Caki2 (cell line): ENCODE measurements at regions not wholly inside any gene's neighbourhood (a gene's known extent, or its start where the extent isn't known, plus 50 kb on each side); places are given as distances from the start of the nearest gene placed in this dataset.

Source experiments
- DNase-seq: peaks from one replicate; pipeline ENCODE4 v3.0.0-alpha.2; 2015; ENCODE audit warnings: low read depth
- in situ Hi-C: cut with HindIII; loops from 2 replicates; pipeline ENCODE4 v1.10.0; 2016; ENCODE audit warnings: low sequenced_read_pairs, low pct_unique_long_range_greater_than_20kb, mixed read lengths

DNA sequence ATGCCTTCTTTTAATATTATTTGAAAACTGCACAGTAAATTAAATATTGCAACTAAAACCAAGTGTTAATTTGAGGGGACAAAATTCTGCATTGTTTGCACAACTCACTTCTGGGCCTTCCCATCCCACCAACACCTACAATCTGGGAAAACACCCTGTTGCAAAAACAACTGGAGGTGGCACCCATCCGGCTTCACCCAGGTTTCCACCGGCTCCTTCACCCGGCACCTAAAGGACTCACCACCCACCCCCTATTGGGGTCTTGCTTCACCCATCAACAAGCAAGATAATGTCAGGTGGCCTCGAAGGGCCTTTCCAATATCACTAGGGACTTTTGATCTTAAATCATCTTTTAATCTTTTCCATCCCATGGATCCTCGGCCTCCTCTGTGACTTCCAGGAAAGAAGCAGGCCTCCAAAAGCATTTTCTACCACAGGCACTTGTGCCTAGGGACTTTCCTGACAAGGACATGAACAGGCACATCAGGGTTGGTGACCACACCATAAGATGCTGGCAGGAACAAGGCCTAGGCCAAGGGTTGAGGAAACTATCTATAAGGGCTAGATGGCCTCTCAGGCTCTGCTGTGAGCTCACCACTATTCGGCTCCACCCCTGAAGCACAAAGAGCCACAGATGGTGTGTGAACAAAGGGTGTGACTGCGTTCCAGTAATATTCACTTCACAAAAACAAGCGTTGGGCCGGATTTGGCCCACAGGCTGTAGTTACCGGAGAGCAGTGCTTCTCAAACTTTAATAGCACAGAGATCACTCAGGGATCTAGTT lies 205.1 kb downstream of the AUH start:
- DNase-seq, result no peak
- in situ Hi-C loops, result no loop called here

DNA sequence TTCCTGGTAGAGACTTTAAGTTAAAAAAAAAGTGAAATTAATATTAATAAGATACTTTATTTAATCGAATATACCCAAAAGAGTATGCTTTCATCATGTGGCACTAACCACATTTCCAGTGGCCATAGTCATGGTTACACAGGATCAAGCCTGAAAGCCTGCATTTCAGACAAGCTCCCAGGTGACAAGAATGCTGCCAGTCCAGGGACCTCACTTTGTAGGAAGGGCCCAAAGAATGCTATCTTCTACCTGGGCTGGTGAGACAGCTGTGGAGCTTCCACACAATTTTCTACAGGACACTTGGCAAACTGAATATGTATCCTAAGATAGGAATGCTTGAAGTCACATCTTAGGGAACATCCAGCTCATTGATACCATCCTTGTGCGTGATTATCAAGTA lies 203.8 kb downstream of the AUH start:
- DNase-seq, result no peak
- in situ Hi-C loops, result no loop called here

DNA sequence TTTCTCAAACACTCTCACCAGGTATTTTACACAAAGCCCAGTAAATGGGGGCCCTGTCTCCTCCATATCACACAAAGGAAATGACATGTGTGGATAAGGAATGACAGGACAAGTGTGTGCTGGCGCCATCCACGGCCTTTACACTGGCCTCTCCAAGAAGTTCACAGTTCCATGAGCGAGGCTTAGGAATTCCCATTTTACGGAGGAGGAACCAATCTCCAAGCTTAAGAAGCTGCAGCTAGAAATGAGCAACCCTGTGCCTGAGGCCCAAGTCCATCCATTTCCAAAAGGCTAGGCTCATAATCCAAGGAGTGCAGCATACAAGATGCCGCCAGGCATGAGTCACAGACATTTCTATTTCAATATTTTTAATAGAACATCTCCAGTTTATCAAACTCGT lies 203.4 kb downstream of the AUH start:
- in situ Hi-C loops, result no loop called here
- no peak for DNase-seq

DNA sequence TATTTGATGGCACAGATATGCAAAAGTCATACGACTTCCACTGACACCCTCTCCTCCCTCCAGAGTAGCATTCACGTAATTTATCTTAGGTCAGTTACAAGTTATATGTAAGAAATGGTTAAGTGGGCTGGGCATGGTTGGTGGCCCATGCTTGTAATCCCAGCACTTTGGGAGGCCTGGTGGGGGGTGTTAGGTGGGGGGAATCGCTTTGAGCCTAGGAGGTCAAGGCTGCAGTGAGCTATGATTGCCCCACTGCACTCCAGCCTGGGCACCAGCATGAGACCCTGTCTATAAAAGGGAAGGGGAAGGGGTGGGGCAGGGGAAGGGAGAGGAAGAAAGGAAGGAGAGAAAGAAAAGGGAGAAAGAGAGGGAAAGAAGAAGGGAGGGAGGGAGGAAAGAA lies 202.8 kb downstream of the AUH start:
- in situ Hi-C loops, result no loop called here
- DNase-seq, result no peak

DNA sequence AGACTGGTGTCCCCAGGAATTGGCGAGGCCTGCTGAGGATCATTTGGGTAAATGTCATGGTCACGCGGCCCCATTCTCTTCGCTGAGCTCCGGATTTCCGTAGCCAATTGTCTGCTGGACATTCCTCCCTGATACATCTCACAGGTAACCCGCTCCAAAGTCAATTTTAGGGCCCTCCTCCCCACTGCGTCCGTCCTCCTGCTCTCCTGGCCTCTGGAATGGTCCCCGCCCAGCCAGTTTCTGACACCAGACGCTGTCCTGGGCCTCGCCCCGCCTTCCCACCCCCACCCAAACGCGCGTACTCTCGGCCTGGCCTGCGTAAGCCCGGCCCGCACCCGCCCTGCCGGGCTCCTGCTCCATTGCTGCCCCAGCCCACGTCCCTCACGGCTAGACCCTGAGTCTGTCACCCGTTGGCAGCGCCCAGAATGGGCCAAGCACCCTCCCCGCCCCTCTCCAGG lies 202.0 kb downstream of the AUH start:
- DNase-seq, result no peak
- in situ Hi-C loops, result no loop called here

DNA sequence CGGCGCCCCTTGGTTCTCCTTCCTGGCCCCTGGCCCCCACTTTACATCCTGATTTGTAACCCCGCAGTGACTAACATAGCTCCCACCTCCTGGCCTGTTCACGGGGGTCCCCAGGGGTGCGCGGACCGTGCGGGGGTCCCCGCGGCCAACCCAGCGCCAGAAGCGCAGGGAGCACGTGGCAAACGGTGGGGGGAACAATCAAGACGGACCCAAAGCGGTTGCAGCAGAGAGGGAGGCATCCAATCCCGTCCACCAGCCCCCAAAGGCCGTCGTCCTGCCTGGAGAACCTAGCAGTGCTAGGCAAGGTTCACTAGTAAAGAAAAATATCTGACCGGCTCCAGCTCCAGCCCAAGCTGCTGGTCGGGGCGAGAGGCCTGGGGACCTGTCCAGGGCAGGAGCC lies 201.5 kb downstream of the AUH start:
- in situ Hi-C loops, result no loop called here
- DNase-seq, result no peak

DNA sequence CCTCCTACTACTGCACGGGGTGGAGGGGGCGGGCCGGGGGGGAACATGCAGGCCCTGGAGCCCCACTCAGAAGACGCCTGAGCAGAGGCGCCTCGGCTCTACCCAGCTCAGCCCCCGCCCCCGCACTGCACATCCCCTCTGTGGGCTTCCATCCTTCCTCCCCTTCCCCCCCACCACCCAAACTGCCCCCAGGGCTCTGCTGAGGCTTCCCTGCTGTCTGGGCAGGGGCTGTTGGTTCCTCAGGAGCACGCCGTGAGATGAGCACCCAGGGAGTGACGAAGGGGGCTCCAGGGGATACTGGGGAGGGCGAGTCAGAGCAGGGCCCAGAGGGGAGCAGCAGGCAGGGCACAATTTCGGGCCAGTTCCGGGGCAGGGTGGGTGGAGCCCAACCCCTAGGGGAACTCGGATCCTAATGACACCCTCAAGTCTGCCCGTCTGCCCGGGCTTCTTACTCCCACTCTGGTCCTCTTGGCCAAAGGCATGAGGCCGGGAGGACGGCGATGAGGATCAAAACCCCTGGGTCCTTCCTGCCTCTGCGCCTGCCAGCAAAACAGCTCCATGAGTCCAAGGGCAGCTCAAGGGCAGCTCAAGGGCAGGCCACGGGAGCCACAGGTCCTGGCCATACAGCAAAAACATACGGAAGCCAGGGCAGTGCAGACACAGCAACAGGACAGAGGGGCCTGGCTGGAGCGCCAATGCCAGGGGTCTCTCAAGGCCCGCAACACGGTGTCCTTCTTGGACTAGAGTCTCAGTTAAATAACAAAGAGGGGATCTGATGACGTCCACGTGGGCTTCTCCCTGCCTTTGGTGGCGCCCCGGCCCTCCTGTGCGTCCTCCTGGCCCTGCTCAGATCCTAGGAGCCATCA lies 200.9 kb downstream of the AUH start:
- in situ Hi-C loops, result no loop called here
- DNase-seq, result no peak

DNA sequence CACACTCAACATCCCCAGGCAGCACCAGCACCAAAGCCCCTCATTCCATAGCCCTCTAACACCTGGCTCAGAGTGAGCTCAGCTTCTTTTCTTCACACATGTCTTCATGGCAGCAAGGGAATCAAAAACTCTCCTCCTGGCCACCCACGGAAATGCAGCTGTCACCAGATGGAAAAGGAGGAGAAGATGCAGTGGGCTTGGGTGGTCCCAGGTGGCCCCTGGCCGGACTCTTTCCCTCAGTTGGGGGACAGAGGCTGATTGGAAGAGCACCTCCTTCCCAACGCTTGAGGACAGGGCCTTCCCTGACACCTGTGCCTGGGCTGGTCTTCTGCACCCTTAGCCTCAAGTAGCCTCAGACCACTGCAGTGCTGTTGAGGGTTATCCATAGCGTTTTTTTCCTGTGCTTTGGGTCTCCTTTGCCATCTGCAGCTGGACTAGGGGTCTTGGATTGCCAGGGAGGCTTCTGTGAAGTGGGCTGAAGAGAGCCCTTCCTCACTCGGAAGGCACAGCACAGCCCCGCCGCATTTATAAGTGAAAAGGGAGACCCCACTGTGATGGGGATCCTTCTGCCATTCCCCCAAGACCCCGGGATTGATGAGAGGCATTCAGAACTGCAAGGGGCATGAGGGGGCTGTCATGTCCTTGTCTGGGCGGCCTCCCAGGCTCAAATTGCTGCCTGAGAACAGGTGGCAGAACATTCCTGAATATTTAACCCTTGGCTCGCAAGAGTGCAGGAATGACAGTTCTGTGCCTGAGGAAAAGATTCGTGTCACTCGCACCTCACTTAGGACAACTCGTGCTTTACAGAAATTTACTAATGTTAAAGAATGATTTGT lies 200.0 kb downstream of the AUH start:
- DNase-seq, result no peak
- in situ Hi-C loops, result no loop called here

DNA sequence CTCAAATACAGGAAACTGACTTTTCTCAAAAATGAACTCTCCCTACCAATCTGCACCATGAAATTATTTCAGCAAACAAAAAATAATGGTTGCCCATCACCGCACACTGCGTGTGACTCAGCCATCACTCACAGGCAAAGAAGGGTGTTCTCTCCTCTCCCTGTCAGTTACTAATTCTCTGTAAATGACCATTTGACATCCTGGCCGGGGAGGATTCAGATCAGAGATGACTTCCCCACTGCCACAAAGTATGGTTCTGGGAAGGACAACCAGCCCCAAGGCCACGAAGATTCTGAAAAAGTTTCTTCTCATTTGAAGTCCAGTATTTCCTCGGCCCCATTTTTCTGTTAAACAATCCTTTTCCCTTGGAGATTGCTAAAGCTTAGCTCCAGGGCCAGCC lies 199.4 kb downstream of the AUH start:
- in situ Hi-C loops, result no loop called here
- peak; percentile 35 for DNase-seq

DNA sequence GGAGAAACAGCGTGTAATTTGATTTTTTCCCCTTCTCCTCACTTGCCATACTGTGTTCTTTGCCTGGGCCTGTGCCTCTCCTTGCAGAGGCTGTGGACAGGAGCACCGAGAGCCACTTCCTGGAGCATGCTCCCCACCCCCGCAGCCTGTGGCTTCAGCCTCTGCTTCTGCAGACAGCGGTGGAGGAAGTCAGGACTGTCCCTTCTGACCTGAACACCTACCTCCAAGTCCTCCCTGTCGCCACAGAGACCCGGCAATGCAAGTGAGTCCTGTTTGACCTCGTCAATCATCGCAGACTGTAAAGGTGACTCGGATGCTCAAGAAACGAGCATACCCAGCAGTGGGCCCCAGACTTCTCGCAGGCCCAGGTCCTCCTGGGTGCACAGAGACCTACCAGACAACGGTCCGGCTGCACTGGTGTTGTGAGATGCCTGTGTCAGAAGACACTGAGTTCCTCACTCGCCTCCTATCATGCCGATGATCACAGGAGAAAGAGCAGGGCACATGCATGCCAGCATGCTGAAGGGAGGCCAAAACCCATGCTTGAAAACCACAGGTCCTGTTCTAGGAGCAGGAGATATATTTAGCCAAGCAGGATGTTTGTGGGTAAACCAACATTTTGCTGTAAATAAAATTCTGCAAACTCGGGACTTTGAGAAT lies 198.8 kb downstream of the AUH start:
- in situ Hi-C loops, result no loop called here
- no peak for DNase-seq

DNA sequence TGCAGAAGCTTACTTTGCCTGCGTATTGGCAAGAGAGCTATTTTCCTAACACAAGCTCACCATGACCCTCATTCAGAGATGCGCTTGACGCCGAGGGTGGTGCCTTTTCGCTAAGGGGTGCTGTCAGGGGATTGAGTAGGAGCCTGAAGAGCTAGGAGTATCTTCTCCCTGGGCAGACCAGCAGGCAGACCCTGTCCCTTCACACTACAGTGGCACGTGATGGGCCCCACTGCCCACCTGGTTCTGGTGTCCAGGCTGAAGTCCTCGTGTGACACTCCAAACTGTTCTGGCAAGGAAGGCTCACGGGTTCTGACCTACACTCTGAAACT lies 198.3 kb downstream of the AUH start:
- DNase-seq, result no peak
- in situ Hi-C loops, result no loop called here

DNA sequence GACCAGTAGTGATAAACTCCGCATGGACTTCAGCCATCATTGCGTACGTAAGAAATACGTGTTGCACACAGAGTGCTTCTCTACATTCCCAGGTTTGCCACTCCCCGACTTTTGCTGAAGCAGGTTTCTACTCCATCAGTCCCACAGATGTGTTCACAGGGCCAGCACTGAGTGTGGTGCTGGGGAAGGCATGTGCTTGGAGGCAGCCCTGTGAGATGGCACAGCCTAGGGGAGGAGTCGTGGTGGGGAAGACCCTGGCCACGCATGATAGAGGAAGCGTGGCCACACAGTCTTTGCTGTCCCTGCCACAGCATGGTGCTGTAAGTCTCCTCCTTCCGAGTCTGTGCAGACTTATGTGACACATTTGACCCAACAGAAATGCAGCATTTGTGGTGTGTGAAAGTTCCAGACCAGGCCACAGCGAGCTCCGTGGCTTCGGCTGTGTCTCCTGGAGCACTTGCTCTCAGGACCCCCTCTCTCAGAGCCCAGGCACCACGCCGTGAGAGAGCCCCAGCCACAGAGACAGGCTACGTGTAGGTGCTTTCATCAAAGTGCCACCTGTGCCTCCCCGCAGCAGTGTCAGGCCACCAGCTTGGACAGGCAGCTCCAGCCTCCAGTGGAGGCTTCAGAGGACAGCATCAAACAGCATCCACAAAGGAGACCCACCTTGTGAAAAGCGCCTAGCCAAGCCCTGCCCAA lies 197.8 kb downstream of the AUH start:
- DNase-seq, result no peak
- in situ Hi-C loops, result no loop called here
